ENCODE measurements at regions not wholly inside any gene's neighbourhood (a gene's known extent, or its start where the extent isn't known, plus 50 kb on each side); places are given as distances from the start of the nearest gene placed in this dataset.
"Not testable (repeated sequence)": the region's sequence is repeated elsewhere in the genome, so short reads cannot be mapped to it uniquely, and the experiment has no call there.

DNA sequence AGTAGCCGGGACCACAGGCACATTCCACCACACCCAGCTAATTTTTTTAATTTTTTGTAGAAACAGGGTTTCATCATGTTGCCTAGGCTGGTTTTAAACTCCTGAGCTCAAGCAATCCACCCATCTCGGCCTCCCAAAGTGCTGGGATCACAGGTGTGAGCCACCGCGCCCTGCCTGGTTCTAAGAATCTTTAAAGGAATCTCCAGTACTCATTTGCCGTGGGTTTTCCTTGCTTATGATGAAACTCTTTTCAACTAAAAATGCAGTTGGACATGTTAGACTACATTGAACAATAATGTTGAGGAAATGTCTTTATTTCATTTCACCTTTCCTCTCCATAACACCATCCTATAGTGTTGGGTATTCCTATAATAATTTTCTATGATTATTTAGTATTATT lies 121.6 kb downstream of the ZNF281 start:
- DNase-seq (ENCODE audit: extremely low read depth, low read depth, low spot score), result no peak

GRCh38 chr1:200284236-200284635 lies 125.6 kb downstream of the ZNF281 start:
- not testable (repeated sequence) for DNase-seq (ENCODE audit: extremely low read depth, low read depth, low spot score)

DNA sequence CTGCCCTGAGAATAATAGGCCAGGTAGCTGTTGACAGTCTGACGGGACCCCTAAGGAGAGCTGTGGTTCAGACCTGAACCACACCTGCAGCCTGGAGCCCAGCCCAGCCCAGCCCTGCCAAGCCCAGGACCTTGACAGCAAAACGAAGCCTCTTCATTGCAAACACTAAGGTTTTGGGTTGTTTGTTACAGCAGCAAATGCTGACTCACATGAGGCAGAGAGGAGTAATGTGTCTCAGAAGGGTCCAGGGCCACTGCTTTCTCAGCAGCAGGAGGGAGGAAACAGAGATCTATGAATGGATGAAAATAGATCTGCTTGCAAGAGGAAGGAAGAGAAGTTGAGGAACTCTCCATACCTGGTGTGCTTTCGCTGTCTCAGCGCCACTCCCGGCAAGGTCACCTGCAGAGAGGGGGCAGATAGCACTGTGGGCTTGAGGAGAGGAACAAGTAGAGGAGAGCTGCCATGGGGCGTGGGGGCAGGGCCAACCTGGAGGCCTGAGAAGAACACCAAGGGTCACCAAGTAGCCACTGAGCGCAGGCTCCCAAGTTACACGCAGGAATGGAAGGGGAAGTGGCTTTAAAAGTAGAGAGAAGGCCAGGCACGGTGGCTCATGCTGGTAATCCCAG lies 127.2 kb downstream of the ZNF281 start:
- DNase-seq (ENCODE audit: extremely low read depth, low read depth, low spot score), result no peak

DNA sequence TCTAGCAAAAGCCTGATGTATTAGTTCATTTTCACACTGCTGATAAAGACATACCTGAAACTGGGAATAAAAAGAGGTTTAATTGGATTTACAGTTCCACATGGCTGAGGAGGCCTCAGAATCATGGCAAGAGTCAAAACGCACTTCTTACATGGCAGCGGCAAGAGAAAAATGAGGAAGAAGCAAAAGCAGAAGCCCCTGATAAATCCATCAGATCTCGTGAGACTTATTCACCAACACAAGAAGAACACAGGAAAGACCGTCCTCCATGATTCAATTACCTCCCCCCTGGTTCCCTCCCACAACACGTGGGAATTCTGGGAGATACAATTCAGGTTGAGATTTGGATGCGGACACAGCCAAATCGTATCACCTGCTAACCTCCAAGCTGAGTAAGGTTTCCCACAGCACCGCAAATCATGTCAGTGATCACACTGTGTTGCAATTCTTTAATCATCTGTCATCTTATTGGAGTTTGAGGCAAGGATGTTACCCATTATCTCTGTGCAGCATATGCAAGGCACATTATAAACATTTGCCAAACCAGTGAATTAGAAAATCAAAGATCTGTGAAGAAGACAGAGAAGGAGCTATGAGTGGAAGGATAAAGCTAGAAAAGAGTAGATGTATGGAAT lies 128.5 kb downstream of the ZNF281 start:
- DNase-seq (ENCODE audit: extremely low read depth, low read depth, low spot score), result no peak

DNA sequence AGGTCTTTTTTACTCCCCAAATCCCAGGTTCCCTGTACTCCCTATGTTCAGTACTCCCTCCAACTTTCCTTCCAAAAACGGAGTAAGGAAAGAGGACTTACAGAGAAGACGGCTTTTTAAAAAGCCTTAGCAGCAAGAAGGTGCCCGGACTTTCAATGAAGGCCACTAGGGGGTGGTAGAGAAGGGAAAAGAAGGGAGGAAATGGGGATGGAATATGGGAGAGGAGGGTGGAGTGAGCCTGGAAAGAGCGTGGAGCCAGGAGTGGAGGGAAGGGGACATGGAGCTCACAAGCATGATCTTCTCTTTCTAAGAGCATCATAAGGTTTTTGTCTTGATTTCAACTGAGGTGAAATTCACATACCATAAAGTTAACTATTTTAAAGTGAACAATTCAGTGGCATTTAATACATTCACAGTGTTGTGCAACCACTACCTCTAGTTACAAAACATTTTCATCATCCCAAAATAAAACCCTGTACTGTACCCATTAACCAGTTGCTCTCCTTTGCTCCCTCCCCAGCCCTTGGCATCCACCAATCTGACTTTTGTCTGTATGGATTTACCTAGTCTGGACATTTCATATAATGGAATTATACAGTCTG lies 129.9 kb downstream of the ZNF281 start:
- no peak for DNase-seq (ENCODE audit: extremely low read depth, low read depth, low spot score)

GRCh38 chr1:200275816-200276453 lies 133.9 kb downstream of the ZNF281 start:
- DNase-seq (ENCODE audit: extremely low read depth, low read depth, low spot score), result no peak

- no peak for DNase-seq (ENCODE audit: extremely low read depth, low read depth, low spot score)
Observed at GRCh38 chr1:200275415-200275814, 134.4 kb downstream of the ZNF281 start.

GRCh38 chr1:200274116-200274515 lies 135.7 kb downstream of the ZNF281 start:
- no peak for DNase-seq (ENCODE audit: extremely low read depth, low read depth, low spot score)

- no peak for DNase-seq (ENCODE audit: extremely low read depth, low read depth, low spot score)
Observed at GRCh38 chr1:200272481-200273068, 137.3 kb downstream of the ZNF281 start.

- DNase-seq (ENCODE audit: extremely low read depth, low read depth, low spot score), result no peak
Observed at GRCh38 chr1:200269256-200269655, 140.6 kb downstream of the ZNF281 start.

DNA sequence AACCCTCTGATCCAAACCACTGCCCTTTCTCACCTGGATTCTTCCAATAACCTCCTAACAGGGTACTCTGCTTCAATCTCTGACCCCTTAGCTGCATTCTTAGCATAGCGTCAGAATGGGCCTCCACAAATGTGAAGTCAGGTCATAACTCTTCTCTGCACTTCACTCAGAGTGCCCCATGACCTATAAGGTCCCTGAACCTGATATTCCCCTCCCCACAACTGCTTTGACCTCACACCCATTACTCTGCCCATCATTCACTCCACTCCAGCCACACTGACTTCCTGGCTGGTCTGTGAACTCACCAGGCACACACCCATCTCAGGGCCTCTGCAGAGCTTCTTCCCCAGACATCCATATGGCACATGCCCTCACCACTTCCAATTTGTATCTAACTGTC lies 141.9 kb downstream of the ZNF281 start:
- DNase-seq (ENCODE audit: extremely low read depth, low read depth, low spot score), result no peak

DNA sequence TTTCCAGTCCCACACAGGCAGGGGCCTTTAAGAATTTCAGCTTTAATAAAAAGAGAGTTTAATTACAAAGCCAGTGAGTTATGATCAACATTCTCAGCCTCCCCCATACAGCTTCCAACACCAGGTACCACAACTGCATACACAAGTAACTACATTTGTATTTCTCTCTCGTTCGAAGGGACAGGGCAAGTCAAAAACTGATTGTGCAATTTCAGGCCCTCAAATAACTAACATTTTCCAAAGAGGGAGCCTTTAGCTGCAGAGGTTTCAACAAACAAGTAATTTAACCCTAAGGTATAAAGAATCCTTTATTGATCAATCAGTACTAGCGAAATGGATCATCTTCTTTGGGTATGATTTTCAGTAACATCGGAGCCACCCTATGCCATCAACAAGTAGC lies 142.4 kb downstream of the ZNF281 start:
- DNase-seq (ENCODE audit: extremely low read depth, low read depth, low spot score), result no peak

DNA sequence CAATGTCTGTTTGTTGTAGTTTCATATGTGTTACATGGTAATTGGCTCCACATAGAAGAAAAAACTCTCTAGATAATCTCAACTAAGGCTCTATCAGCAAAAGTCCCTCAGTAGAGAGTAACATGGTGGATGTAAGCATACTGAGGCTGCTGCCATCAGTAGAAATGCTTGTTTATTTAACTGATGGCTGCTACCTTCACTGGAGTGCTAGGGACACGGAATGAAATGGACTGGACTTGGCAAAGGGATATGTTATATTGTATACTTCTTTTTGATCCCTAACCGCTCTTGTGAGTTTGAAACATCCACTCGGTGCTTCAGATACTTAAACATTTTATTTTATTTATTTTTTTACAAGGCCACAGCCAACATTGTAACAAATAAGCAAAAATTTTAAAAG lies 143.0 kb downstream of the ZNF281 start:
- no peak for DNase-seq (ENCODE audit: extremely low read depth, low read depth, low spot score)

DNA sequence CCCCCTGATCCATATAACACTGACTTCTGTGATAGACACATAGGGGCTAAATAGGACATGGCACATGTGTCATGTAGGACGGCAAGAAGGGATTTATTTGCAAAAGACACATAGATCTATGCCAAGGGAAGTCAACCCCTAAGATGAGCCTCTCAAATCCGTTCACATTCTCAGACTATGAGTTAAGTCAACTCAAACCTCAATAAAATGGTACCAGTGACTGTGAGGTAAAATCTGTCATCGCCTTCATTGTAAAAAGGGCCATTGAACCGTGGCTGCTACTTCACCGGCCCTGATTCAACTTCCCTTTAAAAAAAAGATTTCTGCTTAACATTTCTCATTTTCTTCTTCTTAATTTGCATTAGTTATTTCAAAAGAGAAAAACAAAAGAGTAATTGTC lies 144.0 kb downstream of the ZNF281 start:
- DNase-seq (ENCODE audit: extremely low read depth, low read depth, low spot score), result no peak

DNA sequence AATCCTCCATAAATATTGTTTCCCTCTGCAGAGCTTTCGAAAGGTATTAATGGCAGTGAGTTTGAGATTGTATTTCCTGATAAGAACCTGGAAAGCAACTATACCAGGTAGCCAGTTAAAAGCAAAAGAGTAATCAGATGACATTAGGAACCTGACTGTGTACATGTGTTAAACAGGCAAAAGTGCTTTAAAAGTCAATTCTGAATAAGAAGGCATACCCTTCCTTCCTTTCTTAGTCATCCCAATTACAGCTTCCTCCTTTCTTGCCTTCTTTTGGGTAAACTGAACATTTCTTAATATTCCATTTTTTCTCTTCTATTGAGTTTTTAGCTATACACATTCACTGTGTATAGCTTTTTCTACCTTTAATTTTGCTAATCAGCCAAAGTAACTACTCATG lies 144.7 kb downstream of the ZNF281 start:
- no peak for DNase-seq (ENCODE audit: extremely low read depth, low read depth, low spot score)

DNA sequence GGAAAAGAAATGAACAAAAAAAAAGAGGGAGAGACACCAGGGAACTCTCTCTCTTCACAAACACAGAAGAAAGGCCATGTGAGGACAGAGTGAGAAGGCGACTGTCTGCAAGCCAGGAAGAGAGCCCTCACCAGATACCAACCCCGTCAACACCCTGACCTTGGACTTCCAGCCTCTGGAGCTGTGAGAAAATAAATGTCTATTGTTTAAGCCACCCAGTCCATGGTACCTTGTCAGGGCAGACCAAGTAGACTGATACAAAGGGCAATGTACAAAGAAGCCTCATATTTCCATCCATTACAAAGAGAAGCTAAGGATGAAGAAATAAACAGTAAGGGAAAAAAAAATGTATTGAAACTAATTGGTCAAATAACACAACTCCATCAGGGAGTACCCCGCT lies 146.6 kb downstream of the ZNF281 start:
- no peak for DNase-seq (ENCODE audit: extremely low read depth, low read depth, low spot score)

GRCh38 chr1:200262326-200262965 lies 147.4 kb downstream of the ZNF281 start:
- no peak for DNase-seq (ENCODE audit: extremely low read depth, low read depth, low spot score)

- DNase-seq (ENCODE audit: extremely low read depth, low read depth, low spot score), result no peak
Observed at GRCh38 chr1:200260597-200261335, 149.1 kb downstream of the ZNF281 start.

DNA sequence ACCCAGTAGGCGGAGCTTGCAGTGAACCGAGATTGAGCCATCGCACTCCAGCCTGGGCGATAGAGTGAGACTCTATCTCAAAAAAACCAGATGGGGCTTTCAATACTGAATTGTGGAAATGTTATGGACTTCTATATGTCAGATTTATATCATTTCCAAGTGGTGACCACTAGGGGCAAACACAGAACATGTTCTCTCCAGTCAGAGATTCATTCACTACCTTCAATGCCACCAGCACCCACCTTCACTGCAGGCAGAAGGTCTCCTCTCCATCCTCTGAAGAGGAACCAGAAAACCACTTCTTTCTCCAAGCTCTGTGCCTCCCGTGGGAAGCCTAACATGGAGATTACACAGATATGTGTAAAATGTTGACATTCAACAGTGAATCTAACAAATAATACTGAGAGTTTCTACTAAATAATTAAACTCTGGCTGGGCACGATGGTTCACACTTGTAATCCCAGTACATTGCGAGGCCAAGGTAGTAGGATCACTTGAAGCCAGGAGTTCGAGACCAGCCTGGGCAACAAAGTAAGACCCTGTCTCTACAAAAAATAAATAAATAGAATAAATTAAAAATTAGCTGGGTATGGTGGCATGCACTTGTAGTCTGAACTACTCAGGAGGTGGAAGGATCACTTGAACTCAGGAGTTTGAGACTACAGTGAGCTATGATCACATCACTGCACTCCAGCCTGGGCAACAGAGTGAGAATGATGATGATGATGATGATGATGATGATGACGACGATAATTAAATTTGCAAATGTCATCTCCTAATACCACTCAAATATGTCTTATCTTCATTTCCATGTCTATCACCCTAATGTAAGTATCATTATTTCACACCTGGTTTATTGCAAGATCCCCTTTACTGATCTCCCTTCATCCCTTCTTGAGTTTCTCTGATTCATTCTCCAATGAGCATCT lies 151.1 kb downstream of the ZNF281 start:
- DNase-seq (ENCODE audit: extremely low read depth, low read depth, low spot score), result no peak

Measured in glomerular endothelial cell (primary cell).